Motor neuron (in vitro differentiated cells): ENCODE measurements at regions not wholly inside any gene's neighbourhood (a gene's known extent, or its start where the extent isn't known, plus 50 kb on each side); places are given as distances from the start of the nearest gene placed in this dataset.
"Not testable (repeated sequence)": the region's sequence is repeated elsewhere in the genome, so short reads cannot be mapped to it uniquely, and the experiment has no call there.

Source experiments
- ATAC-seq, 8 experiments: fragments of 200-7000 bp; cut with Tn5 transposase; replicated peaks in 6 of 8; 2 replicates each; pipeline ENCODE4 v1.8.0; 2021; ENCODE audit warnings: mild to moderate bottlenecking in 8 of 8, moderate library complexity in 8 of 8
- H3K27ac ChIP-seq, 2 donors: fragments of 250-450 bp; sonication (Bioruptor Pico); 2 replicates each; pipeline ENCODE4 v1.9.0; 2021; ENCODE audit warnings: antibody characterized with exemption in 2 of 2, mild to moderate bottlenecking in 2 of 2, moderate library complexity in 1 of 2
- H3K4me1 ChIP-seq, 2 donors: fragments of 250-450 bp; sonication (Bioruptor Pico); replicated peaks in 1 of 2; 2 replicates each; pipeline ENCODE4 v1.6.1; 2021; ENCODE audit warnings: antibody characterized with exemption in 2 of 2, mild to moderate bottlenecking in 2 of 2, moderate library complexity in 1 of 2
- H3K4me3 ChIP-seq, 5 donors: fragments of 250-450 bp; sonication (Bioruptor Pico); 2 replicates each; pipeline ENCODE4 v1.9.0; 2021; ENCODE audit warnings: antibody characterized with exemption in 5 of 5, mild to moderate bottlenecking in 5 of 5, moderate library complexity in 4 of 5
- WGBS, 10 experiments: fragments of 450-650 bp; shearing (Covaris generic); methylation state at CpG; one replicate each; pipeline ENCODE4 v1.0.0; 2022; 5-methylcytosine and 5-hydroxymethylcytosine counted together
- in situ Hi-C, 9 experiments: fragments of 400-800 bp; cut with MboI; loops; one replicate each; pipeline ENCODE4 v1.15.0; 2021; ENCODE audit warnings: low sequenced_read_pairs in 9 of 9, low pct_unique_long_range_greater_than_20kb in 2 of 9; ENCODE audit not compliant: unreplicated experiment in 9 of 9

DNA sequence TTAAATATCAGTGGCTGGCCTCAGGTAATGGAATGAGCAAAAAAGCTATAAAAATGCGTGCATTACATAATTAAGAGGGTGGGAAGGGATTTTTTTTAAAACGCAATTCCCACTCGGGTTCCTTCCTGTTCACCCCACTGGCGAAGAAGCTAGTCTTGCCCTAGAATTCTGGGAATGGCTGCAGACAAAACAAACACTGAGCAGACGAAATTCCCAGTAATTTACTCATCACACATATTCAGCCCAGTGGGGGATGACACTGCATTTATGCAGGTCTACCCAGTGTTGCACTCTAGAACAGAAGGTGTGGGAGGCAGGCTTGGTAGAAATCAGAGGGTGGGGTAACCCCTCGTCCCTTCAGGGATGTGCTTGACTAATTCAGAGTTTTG lies 2695.0 kb upstream of the DEFB115 start:
- Histone ChIP-seq H3K4me3 (no peak overlapping the region), H3K27ac (no peak overlapping the region), H3K4me1 (no peaks in the 10 kb centered on the region)
- WGBS, 10 experiments = 0 to 79% (median 42%) methylated on average over 3 to 6 of the region's 6 CpGs
- ATAC-seq = peak in 6 of 8 experiments; percentile 29 to 100 (median 86)
- in situ Hi-C loops = no loop called here

DNA sequence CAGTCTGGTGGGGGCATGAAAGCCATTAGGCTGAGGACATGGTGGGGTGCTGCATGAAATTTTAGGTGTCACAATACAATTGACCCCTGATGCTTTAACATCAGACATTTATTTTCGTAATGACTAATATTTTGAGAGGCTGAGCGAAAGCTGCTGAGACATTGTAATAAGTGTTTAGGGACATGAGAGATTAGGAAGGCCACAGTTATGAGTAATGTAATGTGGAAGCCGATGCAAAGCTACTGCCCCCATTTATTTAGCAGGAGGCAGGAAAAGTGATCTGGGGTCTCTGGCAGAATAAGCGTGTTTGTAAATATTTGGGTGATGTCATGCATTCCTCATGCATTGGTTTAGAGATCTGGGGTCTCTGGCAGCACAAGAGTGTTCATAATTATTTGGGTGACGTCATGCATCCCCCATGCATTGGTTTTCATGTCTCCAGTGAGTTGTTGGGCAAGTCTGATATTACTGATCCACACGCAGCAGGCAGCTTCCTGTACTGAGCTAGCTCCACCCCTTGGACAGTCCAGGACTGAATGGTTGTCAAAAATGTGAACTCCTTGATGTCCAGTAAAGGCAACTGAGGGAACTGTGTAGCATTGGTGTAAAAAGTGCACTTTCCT lies 2694.5 kb upstream of the DEFB115 start:
- H3K4me1 ChIP-seq, H3K27ac ChIP-seq, H3K4me3 ChIP-seq, in situ Hi-C loops: not testable (repeated sequence)
- ATAC-seq = peak in 6 of 8 experiments; percentile 23 to 73 (median 32)
- 5 to 51% (median 37%) methylated on average over 4 to 6 of the region's 6 CpGs for WGBS, 10 experiments

DNA sequence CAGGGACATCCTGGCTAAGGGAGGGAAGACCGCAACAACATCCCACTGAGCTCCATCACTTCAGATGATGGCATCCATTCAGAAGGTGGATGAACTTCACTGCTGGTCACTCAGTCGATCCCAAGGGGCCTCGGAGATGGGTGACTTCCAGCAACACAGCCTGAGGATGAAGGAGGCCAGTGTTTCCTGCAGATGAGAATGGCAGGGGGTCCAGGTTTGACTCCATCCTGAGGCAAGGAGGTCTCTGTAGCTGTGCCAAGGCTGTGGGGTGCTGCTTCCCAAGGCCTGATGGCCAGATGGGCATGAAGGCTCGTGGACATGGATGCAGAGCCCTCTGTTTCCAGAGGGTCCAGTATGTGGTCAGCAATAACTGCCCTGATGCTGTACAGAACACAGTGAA lies 2693.4 kb upstream of the DEFB115 start:
- H3K4me1 ChIP-seq, H3K4me3 ChIP-seq, ATAC-seq, H3K27ac ChIP-seq, in situ Hi-C loops: not testable (repeated sequence)
- 14 to 60% (median 33%) methylated on average over 1 to 4 of the region's 4 CpGs; no CpG with 5 or more reads in 1 of the 10 experiments for WGBS, 10 experiments

DNA sequence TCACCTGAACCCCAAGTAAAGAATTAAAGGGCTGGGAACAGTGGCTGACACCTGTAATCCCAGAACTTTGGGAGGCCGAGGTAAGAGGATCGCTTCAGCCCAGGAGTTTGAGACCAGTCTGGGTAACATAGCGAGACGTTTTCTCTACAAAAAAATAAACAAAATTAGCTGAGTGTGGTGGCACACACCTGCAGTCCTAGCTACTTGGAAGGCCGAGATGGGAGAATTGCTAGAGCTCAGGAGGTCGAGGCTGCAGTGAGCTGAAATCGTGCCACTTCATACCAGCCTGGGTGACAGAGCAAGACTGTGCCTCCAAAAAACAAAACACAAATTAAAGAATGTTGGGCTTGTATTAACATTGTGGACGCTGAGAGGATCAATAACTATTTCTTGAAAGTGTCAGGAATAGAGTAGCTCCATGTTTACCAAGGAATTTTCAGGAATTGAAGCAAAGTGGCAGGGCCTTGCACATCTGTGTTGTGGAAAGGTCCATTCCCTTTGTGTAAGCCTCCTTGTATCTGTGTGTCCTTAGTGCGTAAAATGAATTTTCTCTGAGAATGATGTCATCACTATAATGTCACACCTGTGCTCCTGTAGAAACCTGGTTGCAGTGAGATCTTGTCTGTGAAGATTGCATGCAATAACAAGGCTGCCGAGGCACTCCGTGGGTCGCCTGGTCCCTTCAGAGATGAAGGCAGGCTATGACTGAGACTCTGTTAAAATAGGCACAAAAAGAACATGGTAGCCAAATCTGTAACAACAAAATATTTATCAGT lies 2692.6 kb upstream of the DEFB115 start:
- ATAC-seq = not testable (repeated sequence)
- WGBS, 10 experiments = 19 to 59% (median 40%) methylated on average over 9 to 12 of the region's 12 CpGs

DNA sequence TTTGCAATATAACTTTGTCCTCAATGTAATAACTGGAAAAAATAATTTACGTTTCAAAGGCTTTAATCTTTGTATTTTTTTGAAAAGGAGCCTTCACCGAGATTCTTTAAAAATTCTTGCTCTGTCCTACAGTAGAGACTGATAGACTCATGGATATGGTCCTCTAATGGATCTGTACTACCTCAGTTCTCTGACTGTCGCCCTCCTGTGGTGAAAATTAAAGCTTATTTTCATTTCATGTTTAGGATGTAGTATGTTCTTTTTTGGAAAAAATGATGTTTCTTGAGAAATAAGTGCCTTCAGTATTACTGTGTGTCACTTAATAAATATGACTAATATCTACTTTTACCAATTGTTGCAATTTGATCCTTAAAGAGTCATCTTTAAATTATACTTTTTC lies 2681.5 kb upstream of the DEFB115 start:
- H3K4me1 ChIP-seq, in situ Hi-C loops, H3K27ac ChIP-seq, H3K4me3 ChIP-seq, ATAC-seq: not testable (repeated sequence)
- whole genome bisulfite sequencing, 10 experiments = 0 to 78% (median 22%) methylated on average over 1 to 2 of the region's 3 CpGs; no CpG with 5 or more reads in 6 of the 10 experiments

More for the DNA sequence above, 2692.6 kb upstream of the DEFB115 start:
- in situ Hi-C loops, H3K4me1 ChIP-seq, H3K27ac ChIP-seq, H3K4me3 ChIP-seq: not testable (repeated sequence)

DNA sequence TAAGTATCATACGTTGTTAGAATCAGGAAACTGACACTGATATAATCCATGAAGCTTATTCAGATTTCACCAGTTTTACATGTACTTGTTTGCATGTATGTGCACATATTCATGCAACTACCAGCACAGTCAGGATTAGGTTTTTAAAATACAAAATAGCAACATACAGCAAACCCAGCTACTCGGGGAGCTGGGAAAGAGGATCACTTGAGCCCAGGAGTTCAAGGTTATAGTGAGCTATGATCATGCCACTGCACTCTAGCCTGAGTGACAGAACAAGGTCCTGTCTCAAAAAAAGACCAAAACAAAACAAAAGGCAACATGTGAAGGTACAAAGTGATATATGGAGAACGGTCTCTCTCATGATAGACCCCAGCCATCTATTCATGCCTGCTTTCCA lies 2665.8 kb upstream of the DEFB115 start:
- H3K4me1 ChIP-seq, H3K27ac ChIP-seq, in situ Hi-C loops, H3K4me3 ChIP-seq: not testable (repeated sequence)
- peak in 1 of 8 experiments; percentile 61 for ATAC-seq
- 0 to 100% (median 60%) methylated on average over 1 to 2 of the region's 3 CpGs; no CpG with 5 or more reads in 4 of the 10 experiments for WGBS, 10 experiments

DNA sequence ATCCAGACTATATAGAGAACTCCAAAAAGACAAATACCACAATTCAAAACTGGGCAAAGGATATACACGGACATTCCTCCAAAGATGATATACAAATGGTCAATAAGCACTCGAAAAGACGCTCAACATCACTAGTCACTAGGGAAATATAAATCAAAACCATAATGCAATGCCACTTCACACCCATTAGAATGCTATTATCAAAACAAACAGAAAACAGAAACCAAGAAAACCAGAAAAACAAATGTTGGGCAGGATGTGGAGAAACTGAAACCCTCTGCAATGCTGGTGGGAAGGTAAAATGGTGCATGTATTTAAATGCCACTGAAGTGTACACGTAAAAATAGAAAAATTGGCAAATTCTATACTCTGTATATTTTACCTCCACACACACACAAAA lies 2664.1 kb upstream of the DEFB115 start:
- H3K27ac ChIP-seq, H3K4me1 ChIP-seq, ATAC-seq, H3K4me3 ChIP-seq, in situ Hi-C loops: not testable (repeated sequence)
- no CpG with 5 or more reads among the region's 4 CpGs for WGBS, 10 experiments

DNA sequence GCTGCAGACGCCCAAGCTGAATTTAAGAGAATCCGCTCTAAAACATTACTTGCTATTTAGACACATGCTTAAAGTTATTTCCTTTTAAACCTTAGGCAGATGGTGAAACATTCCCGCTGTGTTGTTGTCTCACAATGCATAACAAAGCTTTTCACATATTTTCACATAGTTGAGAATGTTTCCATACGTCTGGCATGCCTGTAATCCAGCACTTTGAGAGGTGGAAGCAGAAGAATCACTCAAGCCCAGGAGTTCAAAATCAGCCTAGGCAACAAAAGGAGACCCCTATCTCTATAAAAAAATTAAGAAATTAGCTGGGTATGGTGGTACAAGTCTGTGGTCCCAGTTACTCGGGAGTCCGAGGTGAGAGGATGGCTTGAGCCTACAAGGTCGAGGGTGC lies 2663.0 kb upstream of the DEFB115 start:
- H3K4me1 ChIP-seq, H3K4me3 ChIP-seq, in situ Hi-C loops, H3K27ac ChIP-seq, ATAC-seq: not testable (repeated sequence)
- WGBS, 10 experiments = 78% methylated on average over 3 of the region's 7 CpGs; no CpG with 5 or more reads in 9 of the 10 experiments

DNA sequence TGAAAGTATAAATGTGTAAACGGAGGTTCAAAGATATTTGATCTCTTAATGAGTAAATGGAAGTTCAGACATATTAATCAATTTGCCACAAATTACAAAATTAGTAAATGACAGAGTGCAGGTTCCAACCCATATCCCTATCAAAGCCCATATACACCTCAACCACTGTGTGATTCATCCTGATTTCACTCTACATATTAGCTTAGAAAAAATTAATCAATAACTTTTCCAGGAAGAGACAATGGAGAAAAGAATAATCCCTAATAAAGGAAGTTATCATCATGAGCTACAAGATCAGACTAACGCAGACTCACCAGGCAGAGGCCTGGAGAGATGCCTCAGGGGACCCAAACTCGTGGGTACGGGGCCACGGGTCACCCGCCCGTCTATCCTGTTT lies 2655.5 kb upstream of the DEFB115 start:
- ATAC-seq, H3K27ac ChIP-seq, in situ Hi-C loops, H3K4me1 ChIP-seq: not testable (repeated sequence)
- WGBS, 10 experiments = 0% methylated on average over 1 of the region's 7 CpGs; no CpG with 5 or more reads in 4 of the 10 experiments
- peak overlapping the region; percentile 63 to 97 (median 87) for H3K4me3 ChIP-seq

DNA sequence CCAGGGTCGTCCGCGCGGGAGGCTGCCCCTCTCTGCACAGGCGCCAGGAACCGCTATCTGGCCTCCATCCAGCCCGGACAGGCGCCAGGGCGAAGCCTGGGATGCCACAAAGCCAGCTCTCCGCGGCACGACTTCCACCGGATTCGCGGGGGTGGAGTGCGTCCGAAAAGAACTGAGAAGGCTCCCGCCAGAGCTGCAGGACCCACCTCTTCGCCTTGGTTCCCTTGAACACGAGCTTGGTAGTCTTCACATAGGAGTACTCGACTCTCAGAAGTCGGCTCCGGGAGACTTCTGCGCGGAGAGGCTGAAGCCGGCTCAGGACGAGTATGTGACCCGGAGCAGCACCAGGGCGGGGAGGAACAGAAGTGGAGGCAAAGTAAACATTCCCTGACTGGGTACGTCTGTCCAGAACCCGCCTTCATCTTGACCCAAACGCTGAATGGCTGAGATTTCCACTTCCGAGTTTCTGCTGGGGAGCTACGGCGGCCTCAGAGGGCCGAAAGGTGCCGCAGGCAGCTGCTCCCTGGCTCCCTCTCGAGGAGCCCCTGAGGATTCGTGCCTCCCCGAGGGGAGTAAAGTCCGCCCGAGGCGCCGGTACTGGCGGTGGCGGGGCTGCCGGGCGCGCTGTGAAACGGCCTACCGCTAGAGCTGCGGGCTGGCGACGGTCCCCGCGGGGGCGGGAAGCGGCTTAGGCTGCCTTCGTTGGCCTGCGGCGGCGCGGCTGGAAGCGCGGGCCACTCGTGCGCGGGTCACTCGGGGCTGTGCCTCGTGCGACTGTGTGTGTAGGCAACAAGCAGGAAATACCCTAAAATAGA lies 2654.9 kb upstream of the DEFB115 start:
- in situ Hi-C loops, H3K4me1 ChIP-seq: not testable (repeated sequence)
- peak overlapping the region; percentile 63 to 97 (median 87) for H3K4me3 ChIP-seq
- 0 to 6% (median 1%) methylated on average over 1 to 16 of the region's 71 CpGs; no CpG with 5 or more reads in 5 of the 10 experiments for whole genome bisulfite sequencing, 10 experiments
- ATAC-seq = peak; percentile 97 to 99 (median 97)
- H3K27ac ChIP-seq = peak overlapping the region in 1 of 2 donors; percentile 65

DNA sequence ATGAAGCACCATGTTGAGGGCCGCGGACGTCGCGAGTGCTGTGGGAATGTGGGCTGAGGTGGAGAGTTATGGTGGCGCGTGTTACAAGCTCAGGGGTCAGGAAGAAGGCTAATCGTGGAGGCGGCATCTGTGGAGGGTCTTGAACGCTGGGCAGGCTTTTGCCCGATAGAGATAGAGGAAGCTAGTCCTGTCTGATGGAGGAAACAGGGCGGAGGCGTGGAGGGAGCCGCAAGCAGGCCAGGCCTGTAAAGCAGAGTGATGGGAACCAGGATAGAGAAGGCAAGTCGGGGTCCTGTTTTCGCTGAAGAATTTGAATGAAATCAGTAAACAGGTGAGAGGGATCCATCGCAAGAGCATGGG lies 2654.3 kb upstream of the DEFB115 start:
- in situ Hi-C loops, H3K27ac ChIP-seq, ATAC-seq, H3K4me1 ChIP-seq: not testable (repeated sequence)
- peak overlapping the region in 4 of 5 donors; percentile 63 to 97 (median 76) for H3K4me3 ChIP-seq
- WGBS, 10 experiments = 46 to 95% (median 58%) methylated on average over 4 to 11 of the region's 17 CpGs; no CpG with 5 or more reads in 4 of the 10 experiments

DNA sequence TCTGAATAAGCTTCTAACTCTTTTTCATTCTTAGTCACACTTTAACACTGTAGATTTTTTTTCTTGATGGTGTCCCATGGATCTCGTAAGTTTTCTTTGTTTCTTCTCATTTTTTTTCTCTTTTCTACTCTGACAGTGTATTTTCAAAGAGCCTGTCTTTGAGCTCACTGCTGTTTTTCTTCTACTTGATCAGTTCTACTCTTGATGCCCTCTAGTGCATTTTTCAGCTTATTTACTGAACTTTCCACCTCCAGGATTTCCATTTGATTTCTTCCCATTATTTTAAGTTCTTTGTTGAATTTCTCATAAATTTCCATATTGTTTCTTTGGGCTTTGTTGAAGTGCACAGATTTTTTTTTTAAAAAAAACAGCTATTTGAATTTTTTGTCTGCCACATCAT lies 2641.1 kb upstream of the DEFB115 start:
- ATAC-seq = no peak
- H3K27ac ChIP-seq = no peak overlapping the region
- 0 to 53% (median 30%) methylated on average over 1 of the region's 1 CpG for WGBS, 10 experiments
- no peak overlapping the region for H3K4me3 ChIP-seq
- in situ Hi-C loops = no loop called here
- H3K4me1 ChIP-seq = no peaks in the 10 kb centered on the region
